ENCODE measurements at regions not wholly inside any gene's neighbourhood (a gene's known extent, or its start where the extent isn't known, plus 50 kb on each side); places are given as distances from the start of the nearest gene placed in this dataset.

DNA sequence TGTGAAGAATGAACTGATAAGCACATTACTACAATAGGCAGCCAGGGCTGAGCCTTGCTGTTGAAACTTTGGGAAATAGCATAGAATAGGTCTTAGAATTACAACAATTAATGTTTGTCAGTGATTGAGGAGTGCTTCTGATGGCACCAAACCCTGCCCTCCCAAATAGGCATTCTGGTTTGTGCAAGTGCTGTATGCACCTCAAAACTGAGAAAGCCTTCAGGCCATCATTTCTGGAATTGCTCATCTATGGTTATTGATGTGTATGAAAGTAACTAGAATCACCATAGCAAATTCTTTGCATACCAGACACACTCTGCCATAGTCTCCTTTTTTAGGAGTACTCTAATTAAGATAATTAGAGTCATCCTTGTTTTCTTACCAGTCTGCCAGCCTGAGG, 585.0 kb upstream of the MBL2 start:
- TF ChIP-seq POLR2AphosphoS5 (IDR thresholded peaks at IDR 0.05) (no peak), EP300 (IDR thresholded peaks at IDR 0.05) (no peak), POLR2A (IDR thresholded peaks at IDR 0.05) (no peak)
- TF ChIP-seq, protein P1, sequence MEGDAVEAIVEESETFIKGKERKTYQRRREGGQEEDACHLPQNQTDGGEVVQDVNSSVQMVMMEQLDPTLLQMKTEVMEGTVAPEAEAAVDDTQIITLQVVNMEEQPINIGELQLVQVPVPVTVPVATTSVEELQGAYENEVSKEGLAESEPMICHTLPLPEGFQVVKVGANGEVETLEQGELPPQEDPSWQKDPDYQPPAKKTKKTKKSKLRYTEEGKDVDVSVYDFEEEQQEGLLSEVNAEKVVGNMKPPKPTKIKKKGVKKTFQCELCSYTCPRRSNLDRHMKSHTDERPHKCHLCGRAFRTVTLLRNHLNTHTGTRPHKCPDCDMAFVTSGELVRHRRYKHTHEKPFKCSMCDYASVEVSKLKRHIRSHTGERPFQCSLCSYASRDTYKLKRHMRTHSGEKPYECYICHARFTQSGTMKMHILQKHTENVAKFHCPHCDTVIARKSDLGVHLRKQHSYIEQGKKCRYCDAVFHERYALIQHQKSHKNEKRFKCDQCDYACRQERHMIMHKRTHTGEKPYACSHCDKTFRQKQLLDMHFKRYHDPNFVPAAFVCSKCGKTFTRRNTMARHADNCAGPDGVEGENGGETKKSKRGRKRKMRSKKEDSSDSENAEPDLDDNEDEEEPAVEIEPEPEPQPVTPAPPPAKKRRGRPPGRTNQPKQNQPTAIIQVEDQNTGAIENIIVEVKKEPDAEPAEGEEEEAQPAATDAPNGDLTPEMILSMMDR (IDR thresholded peaks at IDR 0.05): no peak
